Prostate gland (tissue), 2 donors: ENCODE measurements at regions not wholly inside any gene's neighbourhood (a gene's known extent, or its start where the extent isn't known, plus 50 kb on each side); places are given as distances from the start of the nearest gene placed in this dataset.

Experiments used
- DNase-seq: peaks from one replicate; pipeline ENCODE4 v3.0.0-alpha.2; 2019; ENCODE audit warnings: low spot score
- H3K27ac ChIP-seq, 2 donors: fragments of 200-600 bp; sonication (generic); 2 replicates each; pipeline ENCODE4 v1.5.1; 2017 to 2019
- H3K27me3 ChIP-seq: fragments of 200-600 bp; sonication (generic); replicated peaks from 2 replicates; pipeline ENCODE4 v1.5.1; 2019; ENCODE audit not compliant: insufficient read depth
- H3K36me3 ChIP-seq, 2 donors: fragments of 200-600 bp; sonication (generic); 1 replicate in 1 of 2; 2 replicates in 1 of 2; pipeline versions ENCODE4 v1.5.1 to v1.8.1; 2017 to 2019
- H3K4me1 ChIP-seq: fragments of 200-600 bp; sonication (generic); replicated peaks from 2 replicates; pipeline ENCODE4 v1.5.1; 2019
- H3K4me3 ChIP-seq, 2 donors: fragments of 200-600 bp; sonication (generic); 2 replicates each; pipeline ENCODE4 v1.5.1; 2017 to 2019
- H3K9me3 ChIP-seq: fragments of 200-600 bp; sonication (generic); 2 replicates; pipeline ENCODE4 v1.5.1; 2017
- POLR2A ChIP-seq: fragments of 450-650 bp; IDR thresholded peaks from one replicate; pipeline ENCODE4 v1.6.1; 2016; ENCODE audit warnings: antibody characterized with exemption, mild to moderate bottlenecking
- POLR2AphosphoS5 ChIP-seq: sonication (generic); formaldehyde crosslinking; IDR thresholded peaks from one replicate; pipeline ENCODE4 v1.6.1; 2017; ENCODE audit warnings: antibody characterized with exemption
- WGBS: methylation state at CpG from one replicate; pipeline ENCODE4 v1.1.5; 2018; 5-methylcytosine and 5-hydroxymethylcytosine counted together
- intact Hi-C: fragments of 100-400 bp; cut with DNase I; formaldehyde crosslinking; loops from one replicate; pipeline ENCODE4 v1.14.2; 2022
- TF ChIP-seq, protein P1 (sequence below), 4 experiments: fragments of 200-600 bp in 2 of 4; fragments of 450-650 bp in 2 of 4; sonication (generic) in 2 of 4; IDR thresholded peaks; 1 replicate in 3 of 4; 2 replicates in 1 of 4; pipeline ENCODE4 v1.5.1; 2016 to 2019; ENCODE audit warnings: antibody characterized with exemption in 4 of 4, mild to moderate bottlenecking in 2 of 4, moderate library complexity in 2 of 4

DNA sequence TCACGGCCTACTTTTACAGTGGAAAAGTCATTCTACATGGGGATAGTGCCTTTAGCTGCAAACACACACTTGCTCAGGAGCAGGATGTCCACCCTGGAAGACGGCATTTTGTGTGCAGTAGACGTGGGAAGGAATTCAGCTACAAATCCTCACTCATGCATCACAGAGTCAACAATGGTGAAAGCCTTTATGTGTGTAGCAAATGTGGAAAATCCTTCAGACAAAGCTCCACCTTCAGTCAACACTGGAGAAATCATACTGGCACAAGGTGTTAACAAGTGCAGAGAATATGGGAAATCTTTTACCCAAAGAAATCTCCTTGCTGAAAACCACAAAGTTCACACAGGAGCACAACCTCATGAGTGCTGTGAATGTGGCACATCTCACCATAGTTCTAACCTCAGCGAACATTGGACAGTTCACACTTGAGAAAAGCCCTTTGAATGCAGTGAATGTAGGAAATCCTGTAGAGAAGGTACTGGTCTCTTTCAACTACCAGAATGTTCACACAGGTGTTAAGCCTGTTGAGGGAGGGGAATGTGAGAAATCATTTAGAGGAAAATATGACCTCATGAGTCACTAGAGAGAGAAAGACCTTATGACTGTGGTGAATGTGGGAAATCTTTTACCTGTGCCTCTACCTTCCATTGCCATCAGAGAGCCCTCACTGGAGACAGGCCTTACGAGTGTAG, 101.8 kb downstream of the PTGS2 start:
- Histone ChIP-seq H3K27ac (peak overlapping the region; percentile 38 to 65), H3K4me3 (no peak overlapping the region), H3K36me3 (no peaks in the 10 kb centered on the region), H3K9me3 (no peaks in the 10 kb centered on the region), H3K4me1 (no peaks in the 10 kb centered on the region), H3K27me3 (no peaks in the 10 kb centered on the region)
- 69% methylated on average over 5 of the region's 5 CpGs for WGBS
- intact Hi-C loops, result no loop called here
- TF ChIP-seq, protein P1, sequence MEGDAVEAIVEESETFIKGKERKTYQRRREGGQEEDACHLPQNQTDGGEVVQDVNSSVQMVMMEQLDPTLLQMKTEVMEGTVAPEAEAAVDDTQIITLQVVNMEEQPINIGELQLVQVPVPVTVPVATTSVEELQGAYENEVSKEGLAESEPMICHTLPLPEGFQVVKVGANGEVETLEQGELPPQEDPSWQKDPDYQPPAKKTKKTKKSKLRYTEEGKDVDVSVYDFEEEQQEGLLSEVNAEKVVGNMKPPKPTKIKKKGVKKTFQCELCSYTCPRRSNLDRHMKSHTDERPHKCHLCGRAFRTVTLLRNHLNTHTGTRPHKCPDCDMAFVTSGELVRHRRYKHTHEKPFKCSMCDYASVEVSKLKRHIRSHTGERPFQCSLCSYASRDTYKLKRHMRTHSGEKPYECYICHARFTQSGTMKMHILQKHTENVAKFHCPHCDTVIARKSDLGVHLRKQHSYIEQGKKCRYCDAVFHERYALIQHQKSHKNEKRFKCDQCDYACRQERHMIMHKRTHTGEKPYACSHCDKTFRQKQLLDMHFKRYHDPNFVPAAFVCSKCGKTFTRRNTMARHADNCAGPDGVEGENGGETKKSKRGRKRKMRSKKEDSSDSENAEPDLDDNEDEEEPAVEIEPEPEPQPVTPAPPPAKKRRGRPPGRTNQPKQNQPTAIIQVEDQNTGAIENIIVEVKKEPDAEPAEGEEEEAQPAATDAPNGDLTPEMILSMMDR (IDR thresholded peaks at IDR 0.05), result no peak
- TF ChIP-seq POLR2A (no peak), POLR2AphosphoS5 (peak; percentile 58)
- DNase-seq, result peak; percentile 46

DNA sequence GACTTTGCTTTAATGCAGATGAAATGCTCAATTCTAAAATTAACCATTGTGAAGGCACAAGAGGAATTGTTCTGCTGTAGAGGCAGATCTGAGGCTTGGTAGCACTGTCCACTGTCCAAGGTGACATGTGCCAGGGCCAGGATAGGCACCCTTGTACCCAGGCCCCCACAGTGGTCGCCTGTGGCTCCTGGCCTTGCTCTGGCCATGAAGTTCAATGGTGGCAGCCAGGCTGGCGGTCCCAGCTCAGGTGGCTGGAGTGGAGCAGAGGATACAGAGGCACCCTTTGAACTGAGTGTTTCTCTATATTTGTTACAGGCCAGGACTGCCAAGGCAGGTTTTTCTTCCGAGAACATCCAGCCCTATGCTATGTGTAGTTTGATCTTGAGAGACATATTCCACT, 102.6 kb downstream of the PTGS2 start:
- Histone ChIP-seq H3K4me3 (no peak overlapping the region), H3K36me3 (no peaks in the 10 kb centered on the region), H3K4me1 (no peaks in the 10 kb centered on the region), H3K9me3 (no peaks in the 10 kb centered on the region), H3K27me3 (no peaks in the 10 kb centered on the region), H3K27ac (peak overlapping the region; percentile 38 to 65)
- TF ChIP-seq, protein P1 (IDR thresholded peaks at IDR 0.05), result no peak
- TF ChIP-seq POLR2A (no peak), POLR2AphosphoS5 (no peak)
- no peak for DNase-seq
- WGBS, result 77% methylated on average over 3 of the region's 3 CpGs
- intact Hi-C loops, result no loop called here

DNA sequence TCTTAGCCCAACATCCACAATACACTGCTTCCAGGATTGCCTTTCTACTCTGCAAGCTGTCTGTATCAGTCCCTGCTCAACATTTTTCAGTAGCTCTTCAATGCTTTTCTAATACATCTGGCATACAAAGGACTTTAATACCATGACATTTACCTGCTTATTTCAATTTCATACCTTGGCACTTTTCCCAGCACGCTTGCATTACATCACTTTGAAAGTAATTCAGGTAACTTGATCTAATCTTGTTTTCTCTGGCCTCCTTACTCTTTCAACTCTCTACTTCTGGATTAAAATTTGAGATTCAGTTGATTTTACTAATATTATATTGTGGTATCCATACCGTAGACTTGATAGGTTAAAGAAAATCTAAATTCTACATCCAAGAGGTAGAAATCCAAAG, 103.0 kb downstream of the PTGS2 start:
- DNase-seq, result peak; percentile 10

DNA sequence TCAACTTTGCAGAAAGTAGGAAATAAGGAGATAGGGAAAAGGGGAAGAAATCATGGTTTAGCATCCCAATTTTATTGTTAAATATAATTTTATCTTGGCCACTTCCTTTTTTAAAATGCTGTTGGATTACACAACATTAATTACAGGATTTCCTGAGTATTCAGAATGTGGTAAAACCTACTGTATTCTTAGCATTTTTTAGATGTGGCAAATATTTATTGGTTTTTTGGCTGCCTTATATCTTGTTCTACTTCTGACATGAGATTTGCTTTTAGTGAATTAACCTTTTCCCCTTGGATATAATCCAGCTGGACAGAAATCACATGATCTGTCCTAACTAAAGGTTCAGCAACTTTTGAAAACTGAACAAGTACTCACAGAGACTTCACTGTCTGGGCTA, 104.9 kb downstream of the PTGS2 start:
- no peak for DNase-seq
- intact Hi-C loops, result no loop called here
- H3K27me3 ChIP-seq, result no peaks in the 10 kb centered on the region
- no peak overlapping the region for H3K4me3 ChIP-seq
- H3K27ac ChIP-seq, result no peak overlapping the region
- H3K36me3 ChIP-seq, result no peaks in the 10 kb centered on the region
- TF ChIP-seq, protein P1 (IDR thresholded peaks at IDR 0.05), result no peak
- TF ChIP-seq POLR2A (no peak), POLR2AphosphoS5 (no peak)
- H3K4me1 ChIP-seq, result no peaks in the 10 kb centered on the region
- no peaks in the 10 kb centered on the region for H3K9me3 ChIP-seq

More for the DNA sequence above, 103.0 kb downstream of the PTGS2 start:
- Histone ChIP-seq H3K27ac (peak overlapping the region; percentile 38 to 65), H3K4me1 (no peaks in the 10 kb centered on the region), H3K27me3 (no peaks in the 10 kb centered on the region), H3K9me3 (no peaks in the 10 kb centered on the region), H3K4me3 (no peak overlapping the region), H3K36me3 (no peaks in the 10 kb centered on the region)
- WGBS, result 61% methylated on average over 2 of the region's 2 CpGs
- intact Hi-C loops, result no loop called here
- TF ChIP-seq, protein P1 (IDR thresholded peaks at IDR 0.05), result no peak
- TF ChIP-seq POLR2AphosphoS5 (no peak), POLR2A (no peak)

DNA sequence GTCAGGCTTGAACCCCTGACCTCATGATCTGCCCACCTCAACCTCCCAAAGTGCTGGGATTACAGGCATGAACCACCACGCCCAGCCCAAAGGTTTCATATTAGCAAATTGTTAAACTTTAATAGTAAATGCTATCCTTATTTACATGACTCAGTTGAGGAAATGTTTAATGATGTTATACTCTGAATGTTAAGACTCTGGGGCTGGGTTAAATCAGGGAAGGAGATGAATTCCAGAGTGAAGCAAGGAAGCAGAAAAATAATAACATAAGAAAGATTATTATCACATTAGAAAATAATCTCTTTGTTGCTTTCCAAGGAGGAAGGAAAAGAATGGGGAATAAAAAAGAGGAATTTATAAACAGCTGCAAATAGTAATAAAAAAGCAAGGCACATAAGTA, 105.3 kb downstream of the PTGS2 start:
- no peak for DNase-seq
- TF ChIP-seq POLR2A (no peak), POLR2AphosphoS5 (no peak)
- TF ChIP-seq, protein P1 (IDR thresholded peaks at IDR 0.05), result no peak
- no peaks in the 10 kb centered on the region for H3K9me3 ChIP-seq
- H3K27ac ChIP-seq, result no peak overlapping the region
- intact Hi-C loops, result no loop called here
- H3K4me1 ChIP-seq, result no peaks in the 10 kb centered on the region
- no peaks in the 10 kb centered on the region for H3K27me3 ChIP-seq
- no peaks in the 10 kb centered on the region for H3K36me3 ChIP-seq
- no peak overlapping the region for H3K4me3 ChIP-seq
- WGBS, result 77% methylated on average over 1 of the region's 1 CpG
